HCT116 (cell line): ENCODE measurements at regions not wholly inside any gene's neighbourhood (a gene's known extent, or its start where the extent isn't known, plus 50 kb on each side); places are given as distances from the start of the nearest gene placed in this dataset.

ENCODE experiments used
- CEBPB ChIP-seq: IDR thresholded peaks from 2 replicates; pipeline ENCODE4 v1.6.1; 2012; ENCODE audit warnings: low read depth
- POLR2A ChIP-seq: IDR thresholded peaks from 2 replicates; pipeline ENCODE4 v1.7.0; 2011; ENCODE audit warnings: borderline replicate concordance; ENCODE audit not compliant: insufficient read depth, insufficient read length; ENCODE audit errors: extremely low read depth
- POLR2AphosphoS5 ChIP-seq: IDR thresholded peaks from 2 replicates; pipeline ENCODE4 v1.6.1; 2011; ENCODE audit warnings: mild to moderate bottlenecking, low read depth, low read length, moderate library complexity
- SP1 ChIP-seq: IDR thresholded peaks from 2 replicates; pipeline ENCODE4 v1.6.1; 2012; ENCODE audit warnings: low read depth
- TF ChIP-seq, protein P1 (sequence below), 3 experiments: fragments of 200-600 bp in 1 of 3; sonication (generic) in 1 of 3; IDR thresholded peaks in 2 of 3; conservative IDR thresholded peaks in 1 of 3; 2 replicates each; pipeline ENCODE4 v1.5.1; 2012 to 2017; ENCODE audit warnings: low read depth in 2 of 3, low read length in 2 of 3, antibody characterized with exemption in 1 of 3, borderline replicate concordance in 1 of 3, control low read depth in 1 of 3, mild to moderate bottlenecking in 1 of 3, mixed read lengths in 1 of 3, mixed run types in 1 of 3, moderate library complexity in 1 of 3; ENCODE audit not compliant: insufficient read depth in 1 of 3

DNA sequence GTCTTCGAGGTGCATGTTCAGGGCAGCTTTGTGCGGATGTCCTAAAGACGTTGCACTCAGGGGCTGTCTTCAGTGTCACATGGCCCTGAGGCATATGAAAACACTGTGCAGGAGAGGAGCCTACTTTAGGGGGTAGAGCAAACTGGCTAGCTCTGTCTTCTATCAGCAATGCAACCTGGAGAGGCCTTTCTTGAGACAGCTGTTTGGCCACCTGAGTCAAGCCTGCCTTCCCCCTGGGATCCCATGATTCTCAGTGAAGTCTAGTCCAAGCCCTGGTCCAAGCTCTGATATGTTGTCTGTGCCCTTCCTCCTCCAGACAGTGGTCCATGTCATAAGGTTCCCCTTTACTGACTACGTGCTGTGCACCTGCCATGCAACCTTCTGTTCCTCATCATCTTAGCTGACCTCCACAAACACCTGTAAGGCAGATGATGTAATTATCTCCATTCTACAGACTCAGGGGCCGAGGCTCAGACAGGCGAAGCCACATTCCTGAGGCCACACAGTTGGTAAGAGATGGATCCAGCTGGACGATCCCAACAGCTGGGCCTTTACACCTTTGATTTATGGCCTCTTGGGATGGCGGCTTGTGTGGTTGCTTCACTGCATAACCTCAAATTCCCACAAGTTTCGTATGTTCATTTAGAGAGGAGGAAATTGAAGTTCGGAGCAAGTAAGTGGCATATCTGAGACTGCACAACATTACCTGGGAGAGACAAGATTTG is 109.9 kb downstream of the COPS8 start:
- TF ChIP-seq SP1 (no peak), POLR2AphosphoS5 (no peak), CEBPB (no peak), POLR2A (no peak)
- TF ChIP-seq, protein P1, sequence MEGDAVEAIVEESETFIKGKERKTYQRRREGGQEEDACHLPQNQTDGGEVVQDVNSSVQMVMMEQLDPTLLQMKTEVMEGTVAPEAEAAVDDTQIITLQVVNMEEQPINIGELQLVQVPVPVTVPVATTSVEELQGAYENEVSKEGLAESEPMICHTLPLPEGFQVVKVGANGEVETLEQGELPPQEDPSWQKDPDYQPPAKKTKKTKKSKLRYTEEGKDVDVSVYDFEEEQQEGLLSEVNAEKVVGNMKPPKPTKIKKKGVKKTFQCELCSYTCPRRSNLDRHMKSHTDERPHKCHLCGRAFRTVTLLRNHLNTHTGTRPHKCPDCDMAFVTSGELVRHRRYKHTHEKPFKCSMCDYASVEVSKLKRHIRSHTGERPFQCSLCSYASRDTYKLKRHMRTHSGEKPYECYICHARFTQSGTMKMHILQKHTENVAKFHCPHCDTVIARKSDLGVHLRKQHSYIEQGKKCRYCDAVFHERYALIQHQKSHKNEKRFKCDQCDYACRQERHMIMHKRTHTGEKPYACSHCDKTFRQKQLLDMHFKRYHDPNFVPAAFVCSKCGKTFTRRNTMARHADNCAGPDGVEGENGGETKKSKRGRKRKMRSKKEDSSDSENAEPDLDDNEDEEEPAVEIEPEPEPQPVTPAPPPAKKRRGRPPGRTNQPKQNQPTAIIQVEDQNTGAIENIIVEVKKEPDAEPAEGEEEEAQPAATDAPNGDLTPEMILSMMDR (IDR thresholded peaks at IDR 0.05 in 2 of 3, conservative IDR thresholded peaks at IDR 0.05 in 1 of 3; ENCODE audit: borderline replicate concordance in 1 of 3, insufficient read depth in 1 of 3, low read depth in 2 of 3, low read length in 2 of 3), result no peak
